ENCODE measurements at regions not wholly inside any gene's neighbourhood (a gene's known extent, or its start where the extent isn't known, plus 50 kb on each side); places are given as distances from the start of the nearest gene placed in this dataset.

- TF ChIP-seq CTCF (IDR thresholded peaks at IDR 0.05 in 8 of 11, conservative IDR thresholded peaks at IDR 0.05 in 3 of 11) (no peak), POLR2A (IDR thresholded peaks at IDR 0.05) (no peak)
Measured at GRCh38 chr12:84632556-84632955, 280.0 kb downstream of the SLC6A15 start.

All from spleen (tissue), 7 donors.